Keratinocyte (primary cell): ENCODE measurements at regions not wholly inside any gene's neighbourhood (a gene's known extent, or its start where the extent isn't known, plus 50 kb on each side); places are given as distances from the start of the nearest gene placed in this dataset.
A peak's percentile ranks its signal among the peaks of the same experiment; 100 is the strongest.

ENCODE experiments used
- DNase-seq: peaks from one replicate; pipeline ENCODE4 v3.0.0-alpha.2; 2011; ENCODE audit warnings: low read depth, missing footprints, low spot score
- FAIRE-seq: peaks from 2 replicates; lab custom pipeline; 2011; peaks lifted over from hg19 to GRCh38; lab: Jason Lieb, UNC
- H2AFZ ChIP-seq: 2 replicates; pipeline ENCODE4 v1.6.0; 2012; ENCODE audit warnings: low read length, control low read depth, inconsistent platforms; ENCODE audit not compliant: control insufficient read depth
- H3K27ac ChIP-seq: 2 replicates; pipeline ENCODE4 v1.5.1; 2011; ENCODE audit warnings: low read length; ENCODE audit not compliant: control insufficient read depth, insufficient read depth
- H3K27me3 ChIP-seq: 3 replicates; pipeline ENCODE4 v1.6.0; 2011; ENCODE audit warnings: low read length; ENCODE audit not compliant: control insufficient read depth, insufficient read depth; ENCODE audit errors: extremely low read depth
- H3K36me3 ChIP-seq, 2 experiments: 2 replicates in 1 of 2; 3 replicates in 1 of 2; pipeline ENCODE4 v1.5.1; 2011; ENCODE audit warnings: low read length in 2 of 2, mild to moderate bottlenecking in 1 of 2; ENCODE audit not compliant: control insufficient read depth in 2 of 2, insufficient read depth in 2 of 2; ENCODE audit errors: extremely low read depth in 1 of 2
- H3K4me1 ChIP-seq: 3 replicates; pipeline ENCODE4 v1.5.1; 2011; ENCODE audit warnings: low read length; ENCODE audit not compliant: control insufficient read depth, insufficient read depth; ENCODE audit errors: extremely low read depth
- H3K4me2 ChIP-seq: 3 replicates; pipeline ENCODE4 v1.6.0; 2011; ENCODE audit warnings: low read depth, low read length; ENCODE audit not compliant: control insufficient read depth, insufficient read depth; ENCODE audit errors: extremely low read depth
- H3K4me3 ChIP-seq, 3 experiments: fragments of 200-600 bp in 1 of 3; sonication (generic) in 1 of 3; 2 replicates in 2 of 3; 3 replicates in 1 of 3; pipeline ENCODE4 v1.5.1; 2011 to 2016; ENCODE audit warnings: low read length in 3 of 3, mild to moderate bottlenecking in 3 of 3, control low read depth in 2 of 3, inconsistent platforms in 1 of 3, low read depth in 1 of 3, mixed read lengths in 1 of 3, mixed run types in 1 of 3, moderate library complexity in 1 of 3; ENCODE audit not compliant: control insufficient read depth in 2 of 3, insufficient read depth in 2 of 3; ENCODE audit errors: extremely low read depth in 1 of 3
- H3K79me2 ChIP-seq: 2 replicates; pipeline ENCODE4 v1.6.0; 2012; ENCODE audit warnings: low read length; ENCODE audit not compliant: control insufficient read depth, insufficient read depth
- H3K9ac ChIP-seq: 3 replicates; pipeline ENCODE4 v1.6.0; 2011; ENCODE audit warnings: low read length; ENCODE audit not compliant: control insufficient read depth, insufficient read depth; ENCODE audit errors: extremely low read depth
- H3K9me1 ChIP-seq: 3 replicates; pipeline ENCODE4 v1.6.0; 2011; ENCODE audit warnings: low read length; ENCODE audit not compliant: control insufficient read depth, insufficient read depth; ENCODE audit errors: extremely low read depth
- H3K9me3 ChIP-seq: 2 replicates; pipeline ENCODE4 v1.5.1; 2012; ENCODE audit warnings: low read depth, low read length; ENCODE audit not compliant: control insufficient read depth
- H4K20me1 ChIP-seq: 3 replicates; pipeline ENCODE4 v1.6.0; 2011; ENCODE audit warnings: low read length; ENCODE audit not compliant: control insufficient read depth, insufficient read depth; ENCODE audit errors: extremely low read depth
- CTCF ChIP-seq, 3 experiments: IDR thresholded peaks in 1 of 3; conservative IDR thresholded peaks in 1 of 3; optimal IDR thresholded peaks in 1 of 3; 2 replicates in 2 of 3; 3 replicates in 1 of 3; pipeline versions ENCODE3 to v1.5.1; 2011; ENCODE audit warnings: low read length in 3 of 3, mild to moderate bottlenecking in 3 of 3, moderate library complexity in 2 of 3, control low read depth in 1 of 3, inconsistent platforms in 1 of 3; ENCODE audit not compliant: insufficient read depth in 2 of 3; ENCODE audit errors: extremely low read depth in 1 of 3
- EZH2 ChIP-seq: IDR thresholded peaks from one replicate; pipeline ENCODE4 v1.6.1; 2012; ENCODE audit warnings: inconsistent platforms, mild to moderate bottlenecking, low read length, moderate library complexity
- dilution Hi-C: fragments of 300-500 bp; cut with MboI; formaldehyde crosslinking; loops from one replicate; pipeline ENCODE4 v1.7.0; 2020; ENCODE audit warnings: low sequenced_read_pairs; ENCODE audit not compliant: extremely low pct_ligation_motif_present

GRCh38 chr4:34139346-34139745 is 2105.0 kb downstream of the ARAP2 start:
- Histone ChIP-seq H3K9me3 (no peaks in the 10 kb centered on the region), H3K27me3 (no peaks in the 10 kb centered on the region), H3K9ac (no peak overlapping the region), H3K36me3 (no peaks in the 10 kb centered on the region), H3K4me2 (no peak overlapping the region), H2AFZ (no peak overlapping the region), H4K20me1 (no peaks in the 10 kb centered on the region), H3K4me3 (no peak overlapping the region), H3K9me1 (no peaks in the 10 kb centered on the region), H3K4me1 (no peaks in the 10 kb centered on the region), H3K79me2 (no peaks in the 10 kb centered on the region), H3K27ac (no peak overlapping the region)
- FAIRE-seq, result no peak
- TF ChIP-seq EZH2 (no peak), CTCF (optimal IDR thresholded peaks at IDR 0.05 in 1 of 3, IDR thresholded peaks at IDR 0.05 in 1 of 3, conservative IDR thresholded peaks at IDR 0.05 in 1 of 3; ENCODE audit: extremely low read depth in 1 of 3, insufficient read depth in 2 of 3, low read length in 3 of 3) (no peak)
- dilution Hi-C loops, result no loop called here
- no peak for DNase-seq

DNA sequence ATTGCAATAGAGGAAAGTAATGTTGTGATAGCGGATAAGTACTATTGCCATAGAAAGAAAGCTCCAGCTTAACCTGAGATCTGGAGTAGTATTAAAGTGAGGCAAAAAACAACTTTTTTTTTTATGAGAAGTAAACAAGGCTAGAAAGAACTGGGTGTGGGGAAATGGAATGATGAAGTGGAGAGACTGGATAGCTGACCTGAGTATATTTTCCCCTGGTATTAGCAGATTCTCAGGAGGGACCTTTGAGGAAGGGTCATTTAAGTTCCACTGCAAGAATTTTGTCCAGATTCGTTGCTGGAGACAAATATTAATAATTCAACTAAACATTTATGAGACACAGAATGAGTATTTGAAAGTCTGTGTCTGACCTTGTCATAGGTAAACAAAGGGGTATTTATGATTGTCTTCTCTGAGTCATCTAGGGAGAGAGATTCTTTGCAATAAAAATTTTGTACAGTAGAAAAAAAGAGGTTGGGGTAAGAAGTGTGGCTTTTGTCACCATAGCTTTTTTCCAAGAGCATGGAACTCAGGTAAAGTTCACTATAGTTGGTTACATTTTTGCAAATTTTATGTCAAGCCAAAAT is 2095.9 kb downstream of the ARAP2 start:
- no peak for TF ChIP-seq EZH2
- no peak for TF ChIP-seq CTCF (optimal IDR thresholded peaks at IDR 0.05 in 1 of 3, IDR thresholded peaks at IDR 0.05 in 1 of 3, conservative IDR thresholded peaks at IDR 0.05 in 1 of 3; ENCODE audit: extremely low read depth in 1 of 3, insufficient read depth in 2 of 3, low read length in 3 of 3)
- Histone ChIP-seq H3K9ac (no peak overlapping the region), H3K4me1 (peaks cover 3% of the 10 kb centered on the region), H2AFZ (peak overlapping the region; percentile 70), H3K36me3 (no peaks in the 10 kb centered on the region), H3K4me2 (no peak overlapping the region), H3K4me3 (no peak overlapping the region), H4K20me1 (no peaks in the 10 kb centered on the region), H3K9me1 (no peaks in the 10 kb centered on the region), H3K9me3 (no peaks in the 10 kb centered on the region), H3K79me2 (no peaks in the 10 kb centered on the region), H3K27me3 (no peaks in the 10 kb centered on the region), H3K27ac (no peak overlapping the region)
- FAIRE-seq, result no peak
- dilution Hi-C loops, result no loop called here
- DNase-seq, result no peak
